ENCODE measurements at regions not wholly inside any gene's neighbourhood (a gene's known extent, or its start where the extent isn't known, plus 50 kb on each side); places are given as distances from the start of the nearest gene placed in this dataset.

- TF ChIP-seq, protein P1, sequence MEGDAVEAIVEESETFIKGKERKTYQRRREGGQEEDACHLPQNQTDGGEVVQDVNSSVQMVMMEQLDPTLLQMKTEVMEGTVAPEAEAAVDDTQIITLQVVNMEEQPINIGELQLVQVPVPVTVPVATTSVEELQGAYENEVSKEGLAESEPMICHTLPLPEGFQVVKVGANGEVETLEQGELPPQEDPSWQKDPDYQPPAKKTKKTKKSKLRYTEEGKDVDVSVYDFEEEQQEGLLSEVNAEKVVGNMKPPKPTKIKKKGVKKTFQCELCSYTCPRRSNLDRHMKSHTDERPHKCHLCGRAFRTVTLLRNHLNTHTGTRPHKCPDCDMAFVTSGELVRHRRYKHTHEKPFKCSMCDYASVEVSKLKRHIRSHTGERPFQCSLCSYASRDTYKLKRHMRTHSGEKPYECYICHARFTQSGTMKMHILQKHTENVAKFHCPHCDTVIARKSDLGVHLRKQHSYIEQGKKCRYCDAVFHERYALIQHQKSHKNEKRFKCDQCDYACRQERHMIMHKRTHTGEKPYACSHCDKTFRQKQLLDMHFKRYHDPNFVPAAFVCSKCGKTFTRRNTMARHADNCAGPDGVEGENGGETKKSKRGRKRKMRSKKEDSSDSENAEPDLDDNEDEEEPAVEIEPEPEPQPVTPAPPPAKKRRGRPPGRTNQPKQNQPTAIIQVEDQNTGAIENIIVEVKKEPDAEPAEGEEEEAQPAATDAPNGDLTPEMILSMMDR (conservative IDR thresholded peaks at IDR 0.05), result no peak
- TF ChIP-seq ZFX (IDR thresholded peaks at IDR 0.05), result no peak
These were observed 307.6 kb upstream of the PCSK5 start for GRCh38 chr9:75582870-75583269.
